Brain microvascular endothelial cell (primary cell): ENCODE measurements at regions not wholly inside any gene's neighbourhood (a gene's known extent, or its start where the extent isn't known, plus 50 kb on each side); places are given as distances from the start of the nearest gene placed in this dataset.

Source experiments
- DNase-seq: peaks from one replicate; pipeline ENCODE4 v3.0.0-alpha.2; 2020
- H3K27ac ChIP-seq: fragments of 250-450 bp; sonication (Bioruptor Pico); 2 replicates; pipeline ENCODE4 v1.5.1; 2020; ENCODE audit warnings: mild to moderate bottlenecking, moderate library complexity
- H3K27me3 ChIP-seq: fragments of 250-450 bp; sonication (Bioruptor Pico); replicated peaks from 2 replicates; pipeline ENCODE4 v1.5.1; 2020; ENCODE audit warnings: mild to moderate bottlenecking
- H3K36me3 ChIP-seq: fragments of 250-450 bp; sonication (Bioruptor Pico); replicated peaks from 2 replicates; pipeline ENCODE4 v1.5.1; 2020; ENCODE audit warnings: mild to moderate bottlenecking
- H3K4me3 ChIP-seq: 2 replicates; pipeline ENCODE4 v1.5.1; 2011; ENCODE audit warnings: low read depth, mild to moderate bottlenecking, control low read depth, low read length, moderate library complexity
- CTCF ChIP-seq: IDR thresholded peaks from 2 replicates; pipeline ENCODE4 v1.5.1; 2011; ENCODE audit warnings: low read depth, mild to moderate bottlenecking, moderate library complexity, low read length, control low read depth, inconsistent platforms; ENCODE audit errors: missing control alignments
- in situ Hi-C: cut with HindIII; loops from 2 replicates; pipeline ENCODE4 v1.10.0; 2017; ENCODE audit warnings: low sequenced_read_pairs, low pct_ligation_motif_present

GRCh38 chr19:30170081-30170480, 202.1 kb upstream of the ZNF536 start:
- in situ Hi-C loops: no loop called here
- Histone ChIP-seq H3K27me3 (no peaks in the 10 kb centered on the region), H3K4me3 (no peak overlapping the region), H3K36me3 (no peaks in the 10 kb centered on the region), H3K27ac (no peak overlapping the region)
- no peak for TF ChIP-seq CTCF
- no peak for DNase-seq

GRCh38 chr19:30170495-30171137, 201.6 kb upstream of the ZNF536 start:
- Histone ChIP-seq H3K27me3 (no peaks in the 10 kb centered on the region), H3K27ac (no peak overlapping the region), H3K4me3 (no peak overlapping the region), H3K36me3 (no peaks in the 10 kb centered on the region)
- DNase-seq: no peak
- in situ Hi-C loops: no loop called here
- no peak for TF ChIP-seq CTCF

- Histone ChIP-seq H3K4me3 (no peak overlapping the region), H3K36me3 (no peaks in the 10 kb centered on the region), H3K27ac (no peak overlapping the region), H3K27me3 (no peaks in the 10 kb centered on the region)
- TF ChIP-seq CTCF: no peak
- in situ Hi-C loops: no loop called here
- DNase-seq: no peak
These were observed 201.0 kb upstream of the ZNF536 start for GRCh38 chr19:30171138-30171635.

DNA sequence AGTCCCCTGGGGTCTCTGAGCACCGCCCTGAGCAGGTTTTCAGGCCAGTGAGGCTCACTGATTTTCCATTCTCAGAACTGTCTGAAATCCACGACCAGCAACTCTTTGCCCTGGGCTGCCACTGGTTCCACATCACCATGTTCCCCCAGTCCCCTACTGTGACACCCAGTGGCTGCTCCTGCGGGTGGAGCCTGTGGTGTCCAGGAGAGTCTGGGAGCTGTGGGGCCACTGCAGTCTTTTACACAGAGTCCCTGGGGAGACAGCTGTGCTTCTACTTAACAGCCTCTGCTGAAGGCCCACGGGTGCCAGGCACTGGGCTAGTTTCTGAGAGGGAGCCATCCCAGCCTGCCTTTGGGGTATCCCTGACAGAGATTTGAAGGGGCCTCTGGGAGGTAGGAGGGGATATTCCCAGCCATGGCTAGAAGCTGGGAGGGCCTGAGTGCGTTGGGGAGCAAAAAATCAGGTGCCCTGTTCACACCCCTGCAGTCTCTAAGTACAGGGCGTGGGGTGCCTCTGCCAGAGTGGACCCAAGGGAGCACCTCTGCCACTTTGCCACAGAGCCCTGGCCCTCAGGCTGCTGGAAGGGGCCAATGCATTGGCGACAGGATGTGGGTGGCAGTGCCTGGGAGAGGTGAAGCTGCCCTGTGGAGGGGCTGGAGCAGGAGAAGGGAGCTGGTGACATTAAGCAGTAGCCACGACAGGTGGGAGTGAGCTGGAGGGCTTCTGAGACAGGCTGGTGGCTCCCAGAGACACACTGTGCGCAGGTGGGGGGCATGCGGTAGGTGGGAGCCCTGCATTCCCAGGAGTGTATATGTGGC, 200.2 kb upstream of the ZNF536 start:
- H3K27me3 ChIP-seq: no peaks in the 10 kb centered on the region
- no peaks in the 10 kb centered on the region for H3K36me3 ChIP-seq
- in situ Hi-C loops: no loop called here
- no peak for DNase-seq
- H3K4me3 ChIP-seq: no peak overlapping the region
- TF ChIP-seq CTCF: no peak
- no peak overlapping the region for H3K27ac ChIP-seq

DNA sequence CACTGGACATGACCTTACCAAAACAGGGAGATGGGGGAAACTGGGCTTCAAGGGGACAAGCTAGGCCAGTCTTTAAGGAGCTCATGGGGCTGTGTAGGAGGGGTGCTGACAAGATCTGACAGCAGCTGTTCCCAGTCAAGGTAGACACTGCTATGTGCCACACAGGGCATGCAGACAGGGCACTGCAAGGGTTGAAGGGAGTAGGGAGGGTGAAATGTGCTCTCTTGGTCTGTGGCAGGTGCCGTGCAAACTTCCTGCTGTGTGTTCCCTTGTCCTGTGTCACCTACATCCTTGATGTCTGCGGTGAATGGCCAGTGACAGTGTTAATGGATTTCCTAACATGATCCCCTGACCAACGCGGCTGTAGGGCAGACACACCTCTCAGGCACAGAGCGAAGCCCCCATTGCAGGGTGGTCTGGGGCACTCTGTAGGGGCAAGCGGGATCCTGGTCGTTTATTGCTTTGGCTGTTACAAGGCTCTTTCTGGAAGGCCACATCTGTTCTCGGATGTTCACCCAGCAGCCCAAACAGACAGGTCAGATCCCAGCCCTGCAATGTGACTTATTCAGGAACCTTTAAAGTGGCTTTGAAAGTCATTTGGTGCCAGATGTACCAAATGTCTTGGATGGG, 199.5 kb upstream of the ZNF536 start:
- H3K27ac ChIP-seq: no peak overlapping the region

More for the DNA sequence above, 199.5 kb upstream of the ZNF536 start:
- DNase-seq: no peak
- H3K4me3 ChIP-seq: no peak overlapping the region
- in situ Hi-C loops: no loop called here
- no peaks in the 10 kb centered on the region for H3K36me3 ChIP-seq
- no peaks in the 10 kb centered on the region for H3K27me3 ChIP-seq
- TF ChIP-seq CTCF: no peak
